Erythroblast (primary cell): ENCODE measurements at regions not wholly inside any gene's neighbourhood (a gene's known extent, or its start where the extent isn't known, plus 50 kb on each side); places are given as distances from the start of the nearest gene placed in this dataset.

Experiments
- DNase-seq, 2 experiments: peaks; one replicate each; lab custom pipeline; 2025; lab: John Stamatoyannopoulos, UW
- GATA1 ChIP-seq: IDR thresholded peaks from 2 replicates; pipeline ENCODE4 v1.6.1; 2011; ENCODE audit warnings: low read depth, mild to moderate bottlenecking, control low read depth, low read length, moderate library complexity
- POLR2A ChIP-seq: IDR thresholded peaks from 2 replicates; pipeline ENCODE4 v1.6.1; 2011; ENCODE audit warnings: mild to moderate bottlenecking, low read length

DNA sequence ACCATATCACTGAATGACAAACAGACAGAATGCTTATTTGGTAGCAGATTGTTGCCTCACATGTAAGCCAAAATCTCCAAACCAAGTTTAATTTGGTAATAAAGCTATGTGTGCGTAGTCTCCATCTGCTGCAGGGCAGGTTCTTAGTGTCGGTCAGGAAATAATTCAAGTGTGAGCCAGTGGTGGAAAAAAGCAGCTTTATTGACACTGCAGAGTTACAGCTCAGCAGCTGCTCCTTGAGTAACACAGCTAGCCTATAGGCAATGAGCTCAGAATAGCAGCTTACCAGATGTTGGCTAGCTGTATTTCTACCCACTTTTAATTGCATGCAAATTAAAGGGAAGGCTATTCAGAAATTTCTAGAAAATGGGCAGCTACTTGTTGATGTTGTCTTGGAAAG, 757.8 kb upstream of the HS3ST1 start:
- DNase-seq, result no peak
- TF ChIP-seq POLR2A, result no peak
- TF ChIP-seq GATA1, result no peak

DNA sequence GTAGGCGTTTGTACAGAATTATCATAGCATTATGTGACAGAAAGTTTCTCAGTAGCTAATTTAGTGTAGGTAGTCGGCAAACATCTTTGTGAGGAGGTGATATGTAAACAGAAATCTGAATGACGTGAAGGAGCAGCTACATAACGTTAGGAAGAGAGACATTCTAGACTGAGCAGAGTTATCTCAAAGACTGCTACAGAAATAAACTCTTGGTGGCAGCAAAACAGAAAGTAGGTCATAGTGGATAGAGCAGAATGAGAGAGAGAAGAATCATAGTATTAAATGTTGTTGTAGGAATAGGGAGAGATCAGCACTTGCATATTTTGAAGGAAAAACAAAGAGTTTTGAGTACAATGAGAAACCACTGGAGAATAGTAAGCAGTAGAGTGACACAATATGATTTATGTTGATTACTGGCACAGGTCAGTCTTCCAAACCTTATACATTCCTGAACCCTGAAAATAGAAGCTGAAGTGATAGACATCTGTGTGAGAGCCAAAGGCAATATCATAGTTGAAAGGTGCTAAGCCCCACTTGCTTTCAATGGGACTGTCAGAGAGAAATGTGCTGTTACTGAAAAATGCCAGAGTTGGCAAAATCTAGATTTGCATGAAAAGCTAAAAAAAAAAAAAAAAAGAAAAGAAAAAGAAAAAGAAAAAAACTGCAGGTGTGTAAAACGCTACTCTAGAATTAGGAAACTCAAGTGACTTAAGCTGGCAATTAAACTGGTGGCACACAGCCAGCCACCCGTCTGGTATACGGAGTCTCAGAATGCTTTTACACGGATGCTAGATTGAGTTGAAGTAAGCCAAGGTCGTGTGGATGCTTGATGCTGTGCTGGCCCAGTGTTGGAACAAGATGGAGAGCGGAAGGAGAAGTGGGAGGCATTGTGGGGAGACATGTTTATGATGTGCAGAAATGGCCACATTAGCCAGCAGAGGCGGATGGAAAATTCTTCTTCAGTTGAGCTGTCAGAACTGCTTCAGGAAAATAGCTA, 750.2 kb upstream of the HS3ST1 start:
- TF ChIP-seq GATA1 (no peak), POLR2A (no peak)
- no peak for DNase-seq

DNA sequence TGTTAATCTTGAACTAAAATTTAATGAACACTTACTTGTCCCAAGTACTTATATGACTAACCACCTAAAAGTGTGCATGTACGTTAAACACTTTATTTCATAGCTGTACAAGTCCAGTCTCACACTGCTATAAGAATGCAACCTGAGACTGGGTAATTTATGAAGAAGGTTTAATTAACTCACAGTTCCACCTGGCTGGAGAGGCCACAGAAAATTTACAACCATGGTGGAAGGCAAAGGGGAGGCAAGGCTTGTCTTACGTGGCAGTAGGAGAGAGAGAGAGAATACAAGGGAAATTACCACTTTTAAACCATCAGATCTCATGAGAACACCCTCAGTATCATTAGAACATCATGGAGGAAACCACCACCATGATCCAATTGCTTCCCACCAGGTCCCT, 748.7 kb upstream of the HS3ST1 start:
- no peak for DNase-seq
- TF ChIP-seq POLR2A, result no peak
- TF ChIP-seq GATA1, result no peak

DNA sequence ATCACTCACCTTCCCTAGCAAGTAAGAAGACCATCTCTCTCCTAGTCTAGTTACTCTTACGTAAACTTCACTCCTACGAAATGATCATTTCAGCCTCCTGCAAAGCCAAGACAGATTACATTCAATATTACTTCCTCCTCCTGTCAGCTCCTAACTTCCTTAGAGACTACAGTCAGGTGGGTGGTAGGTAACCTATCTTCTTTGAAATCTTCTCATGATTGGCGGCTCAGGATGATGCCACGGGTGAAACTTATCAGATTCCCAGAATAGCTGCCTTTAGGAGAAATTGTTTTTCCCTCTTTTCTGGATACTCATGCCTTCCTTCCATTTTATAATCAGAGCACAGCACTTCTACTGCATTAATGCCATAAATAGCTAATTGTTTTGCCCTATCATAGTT, 744.8 kb upstream of the HS3ST1 start:
- DNase-seq, result no peak
- TF ChIP-seq POLR2A (no peak), GATA1 (no peak)

DNA sequence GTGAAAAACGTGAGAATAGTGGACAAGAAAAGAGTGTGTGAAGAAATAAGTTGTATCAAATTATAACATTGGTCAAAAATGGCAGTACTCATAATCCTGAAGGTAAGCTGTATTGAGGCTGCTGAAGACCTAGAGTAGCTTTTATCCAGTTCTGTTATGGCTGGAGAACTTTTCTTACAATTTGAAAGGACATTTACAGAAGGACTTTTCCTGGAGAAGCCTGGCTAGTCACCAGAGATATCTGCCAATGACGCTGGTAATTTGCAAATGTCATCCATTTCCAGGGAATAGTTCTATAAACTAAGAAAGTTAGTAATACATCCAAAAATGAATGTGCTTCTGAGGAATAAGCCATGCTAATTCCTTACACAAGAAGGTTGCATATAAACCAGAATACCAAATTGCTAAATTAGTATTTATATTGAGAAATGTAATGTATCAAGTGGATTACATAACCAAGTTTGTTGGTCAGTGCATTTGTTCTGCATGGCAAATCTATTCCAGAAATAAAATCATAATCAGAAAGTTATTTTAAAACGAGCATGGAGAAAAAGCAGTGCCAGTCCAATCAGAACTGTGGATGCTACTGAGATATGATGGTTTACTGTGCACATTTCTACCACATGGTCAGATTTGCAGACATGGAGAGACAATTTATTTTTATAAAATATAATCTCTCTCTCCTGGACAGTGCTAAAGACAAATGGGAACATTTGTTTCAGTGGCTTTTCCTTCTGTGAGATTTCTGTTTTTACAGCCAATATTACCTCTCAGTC, 743.7 kb upstream of the HS3ST1 start:
- TF ChIP-seq GATA1 (no peak), POLR2A (no peak)
- no peak for DNase-seq

DNA sequence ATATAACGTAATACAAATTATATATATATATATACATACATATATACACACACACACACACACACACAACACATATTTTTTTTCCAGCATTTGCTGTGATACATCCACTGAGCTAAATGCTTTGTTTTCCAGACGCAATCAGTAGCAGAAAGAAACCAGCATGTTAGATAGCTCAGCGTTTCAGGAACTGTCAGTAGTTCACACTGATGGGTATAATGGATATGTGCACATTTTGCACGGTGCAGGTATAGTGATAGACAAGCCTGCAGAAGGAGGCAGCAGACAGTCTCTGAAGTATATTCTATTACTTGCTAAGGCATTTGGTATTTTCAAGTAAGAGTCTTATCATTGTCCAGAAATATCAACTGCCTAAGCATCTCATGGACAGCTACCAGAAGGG, 741.6 kb upstream of the HS3ST1 start:
- TF ChIP-seq GATA1 (no peak), POLR2A (no peak)
- DNase-seq, result no peak

DNA sequence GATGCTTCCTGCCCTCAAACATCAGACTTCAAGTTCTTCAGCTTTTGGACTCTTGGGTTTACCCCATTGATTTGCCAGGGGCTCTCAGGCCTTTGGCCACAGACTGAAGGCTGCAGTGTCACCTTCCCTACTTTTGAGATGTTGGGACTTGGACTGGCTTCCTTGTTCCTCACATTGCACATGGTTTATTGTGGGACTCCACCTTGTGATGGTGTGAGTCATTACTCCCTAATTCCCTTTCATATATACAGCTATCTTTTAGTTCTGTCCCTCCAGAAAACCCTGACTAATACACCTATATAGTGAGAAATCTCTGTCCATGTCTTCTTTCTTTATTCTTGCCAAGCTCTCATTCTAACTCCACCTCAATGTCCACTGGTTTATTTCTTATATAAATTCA, 736.9 kb upstream of the HS3ST1 start:
- DNase-seq, result no peak

DNA sequence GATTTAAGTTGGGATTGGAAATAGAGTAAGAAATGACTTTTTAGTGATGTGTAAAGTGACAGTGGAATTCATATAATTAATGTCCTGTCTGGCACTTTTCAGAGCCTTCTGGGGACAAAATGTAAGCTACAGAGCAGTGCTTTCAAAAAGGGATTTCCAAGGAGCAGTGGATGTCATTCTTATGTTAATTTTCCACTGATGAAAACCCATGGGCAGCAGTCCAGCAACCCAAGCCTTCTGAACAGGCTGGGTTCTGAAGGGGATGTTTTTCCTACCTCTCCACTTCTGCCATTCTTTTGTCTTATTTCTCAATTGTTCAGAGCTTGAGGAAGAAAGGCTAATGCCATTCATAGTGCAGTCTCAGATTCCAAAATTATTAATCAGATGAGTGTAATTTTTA, 717.6 kb upstream of the HS3ST1 start:
- no peak for DNase-seq
- TF ChIP-seq POLR2A (no peak), GATA1 (no peak)

More for the DNA sequence above, 736.9 kb upstream of the HS3ST1 start:
- TF ChIP-seq GATA1, result no peak

DNA sequence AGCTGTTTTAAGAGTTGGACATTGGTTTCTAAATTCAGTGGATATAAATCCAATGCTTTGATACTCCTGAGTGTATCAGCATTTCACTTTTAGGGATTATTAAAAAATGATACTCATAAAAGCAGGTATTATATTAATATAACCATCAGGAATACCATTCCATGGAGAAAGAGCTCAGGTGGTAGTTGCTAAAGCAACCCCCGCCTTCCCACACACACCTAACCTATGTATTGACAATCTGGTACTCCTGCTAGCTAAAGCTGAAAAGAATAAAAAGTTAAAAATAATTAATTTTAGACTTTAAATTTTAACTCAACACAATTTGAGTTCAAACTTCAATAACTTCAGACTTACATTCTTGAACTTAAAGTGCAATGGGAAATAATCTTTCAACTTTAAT, 717.1 kb upstream of the HS3ST1 start:
- DNase-seq, result no peak
- TF ChIP-seq GATA1 (no peak), POLR2A (no peak)

DNA sequence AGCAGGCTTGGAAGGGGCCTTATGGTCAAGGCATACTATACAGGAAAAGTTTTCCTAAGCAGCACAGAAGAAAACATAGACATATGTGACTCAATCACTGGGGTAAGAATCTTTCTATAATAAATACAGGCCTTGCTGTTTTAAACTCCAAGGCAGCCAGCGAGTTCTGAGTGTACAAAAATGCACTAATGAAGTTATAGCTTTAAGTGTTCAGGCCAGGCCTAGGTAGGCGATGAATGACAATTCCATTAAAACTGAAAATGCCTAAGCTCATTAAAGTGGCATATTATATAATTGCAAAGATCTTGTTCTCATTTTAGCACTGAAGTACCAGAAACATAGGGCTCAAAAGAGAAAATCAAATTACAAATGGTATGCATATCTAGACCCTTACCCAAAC, 716.4 kb upstream of the HS3ST1 start:
- no peak for TF ChIP-seq GATA1
- no peak for TF ChIP-seq POLR2A

DNA sequence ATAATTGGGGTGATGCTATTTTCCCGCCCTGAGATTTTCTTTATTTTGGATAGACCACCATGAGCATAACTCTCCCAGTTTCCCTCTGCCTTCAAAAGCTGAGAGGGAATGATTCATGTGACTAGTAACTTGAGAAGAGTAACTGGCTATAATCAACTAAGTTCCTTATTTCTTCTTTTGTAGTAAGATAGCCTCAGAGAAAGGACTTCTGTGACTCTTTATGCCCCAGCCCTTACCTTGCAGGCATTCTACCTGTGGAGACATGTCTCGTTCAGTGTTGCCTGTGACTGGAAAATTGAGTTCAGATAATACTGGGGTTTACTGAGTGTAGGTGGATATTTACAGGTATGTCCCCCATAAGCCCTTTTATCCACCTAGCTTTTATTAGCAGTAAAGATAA, 715.4 kb upstream of the HS3ST1 start:
- no peak for DNase-seq
- no peak for TF ChIP-seq POLR2A
- TF ChIP-seq GATA1, result no peak

More for the DNA sequence above, 716.4 kb upstream of the HS3ST1 start:
- DNase-seq, result no peak

DNA sequence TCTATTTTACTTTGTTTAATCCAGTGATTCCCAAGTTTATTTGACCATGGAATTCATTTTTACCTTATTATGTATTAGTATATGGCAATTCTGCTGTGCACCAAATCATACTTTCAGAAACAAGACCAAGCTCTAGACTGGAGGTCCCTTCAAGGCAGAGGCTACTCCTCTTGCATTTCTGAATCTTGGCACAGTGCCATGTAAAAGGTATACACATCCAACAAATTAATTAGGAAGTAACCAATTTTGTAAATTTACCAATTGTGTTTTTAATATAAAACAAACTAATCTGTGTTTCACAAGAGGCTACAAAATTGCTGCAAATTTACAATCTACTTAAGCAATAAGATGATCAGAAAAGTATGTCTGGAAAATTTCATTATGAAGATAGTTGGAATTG, 712.2 kb upstream of the HS3ST1 start:
- no peak for DNase-seq
- no peak for TF ChIP-seq GATA1
- TF ChIP-seq POLR2A, result no peak

DNA sequence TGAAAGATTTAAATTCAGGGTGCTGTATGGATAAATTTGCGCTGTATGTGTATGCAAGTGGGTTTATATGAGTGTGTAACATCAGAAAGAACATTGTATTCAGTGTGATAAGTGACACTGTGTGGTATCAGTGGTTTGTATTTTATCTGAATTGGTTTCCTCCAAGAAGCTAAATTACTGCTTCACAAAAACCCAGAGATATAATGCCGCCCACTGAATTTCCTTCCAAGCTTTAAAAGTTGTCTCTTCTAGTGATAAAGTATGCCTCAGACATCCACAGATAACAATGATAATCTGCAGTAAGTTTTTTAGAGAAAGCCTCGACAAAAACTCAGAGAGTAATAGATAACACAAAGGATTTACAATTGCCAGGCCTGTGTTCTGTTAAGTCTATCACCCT, 710.6 kb upstream of the HS3ST1 start:
- TF ChIP-seq GATA1 (no peak), POLR2A (no peak)
- no peak for DNase-seq

DNA sequence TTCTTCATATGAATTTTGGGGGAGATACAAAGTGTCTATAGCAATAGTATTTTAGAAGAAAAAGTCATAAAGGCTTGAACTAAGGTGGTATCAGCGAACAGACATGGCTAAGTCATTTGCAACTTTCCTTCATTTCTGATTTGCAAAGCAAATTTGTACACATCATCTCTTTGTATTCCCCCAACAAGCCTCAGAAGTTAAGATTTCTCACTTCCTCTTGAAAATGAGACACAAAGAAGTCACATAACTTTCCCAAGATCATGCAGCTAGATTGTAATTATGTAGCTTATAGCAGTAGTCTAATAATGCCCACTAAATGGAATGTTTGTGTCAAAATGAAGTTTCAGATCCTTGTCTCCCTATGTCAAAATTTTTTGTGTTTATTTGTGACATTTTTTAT, 709.8 kb upstream of the HS3ST1 start:
- no peak for DNase-seq
- TF ChIP-seq GATA1 (no peak), POLR2A (no peak)
